A549 (cell line): ENCODE measurements at regions not wholly inside any gene's neighbourhood (a gene's known extent, or its start where the extent isn't known, plus 50 kb on each side); places are given as distances from the start of the nearest gene placed in this dataset.

ENCODE experiments used
- CTCF ChIP-seq: fragments of >200 bp; sonication (Bioruptor Twin); formaldehyde crosslinking; IDR thresholded peaks from 3 replicates; pipeline ENCODE4 v1.5.1; 2016
- HDAC2 ChIP-seq: fragments of 200-600 bp; sonication (generic); IDR thresholded peaks from 2 replicates; pipeline ENCODE4 v1.6.1; 2016
- MAFK ChIP-seq: fragments of 450-650 bp; IDR thresholded peaks from 2 replicates; pipeline ENCODE4 v1.6.1; 2014; ENCODE audit not compliant: partially characterized antibody
- NFE2L2 ChIP-seq: fragments of 150-350 bp; conservative IDR thresholded peaks from 2 replicates; pipeline ENCODE4 v1.6.1; 2014; ENCODE audit warnings: low read length

GRCh38 chr15:49741712-49742111 is 120.9 kb downstream of the DTWD1 start:
- TF ChIP-seq MAFK (no peak), CTCF (no peak), HDAC2 (no peak), NFE2L2 (no peak)
